HG02870 (cell line): ENCODE measurements at regions not wholly inside any gene's neighbourhood (a gene's known extent, or its start where the extent isn't known, plus 50 kb on each side); places are given as distances from the start of the nearest gene placed in this dataset.
"Not testable (repeated sequence)": the region's sequence is repeated elsewhere in the genome, so short reads cannot be mapped to it uniquely, and the experiment has no call there.

Experiments
- ATAC-seq: cut with Tn5 transposase; IDR thresholded peaks from one replicate; pipeline ENCODE4 v1.9.1; 2021; ENCODE audit warnings: mild to moderate bottlenecking, moderate library complexity; ENCODE audit not compliant: unreplicated experiment

DNA sequence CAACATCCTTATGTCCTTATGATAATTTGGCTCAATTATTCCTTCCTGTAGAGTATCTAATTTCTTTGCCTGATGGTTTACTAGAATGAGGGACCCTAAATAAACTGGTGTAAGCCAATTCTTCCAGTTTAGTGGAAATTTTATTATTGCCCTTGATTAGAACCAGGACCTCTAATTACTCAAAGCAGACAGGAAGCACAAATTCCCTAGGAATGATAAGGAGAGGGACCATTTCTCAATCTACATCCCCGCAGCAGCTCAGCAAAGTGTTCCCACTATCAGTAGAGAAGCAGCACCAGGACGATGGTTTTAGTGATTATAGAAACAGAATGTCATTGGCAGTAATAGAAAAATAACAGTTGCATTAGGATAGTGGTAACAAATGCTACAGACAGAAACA, 97.1 kb downstream of the PLPPR4 start:
- ATAC-seq = no peak

GRCh38 chr1:99363531-99363930, 99.2 kb downstream of the PLPPR4 start:
- ATAC-seq = no peak

GRCh38 chr1:99365141-99365540, 100.8 kb downstream of the PLPPR4 start:
- ATAC-seq = no peak

- ATAC-seq = no peak
Measured at GRCh38 chr1:99365545-99365944, 101.3 kb downstream of the PLPPR4 start.

DNA sequence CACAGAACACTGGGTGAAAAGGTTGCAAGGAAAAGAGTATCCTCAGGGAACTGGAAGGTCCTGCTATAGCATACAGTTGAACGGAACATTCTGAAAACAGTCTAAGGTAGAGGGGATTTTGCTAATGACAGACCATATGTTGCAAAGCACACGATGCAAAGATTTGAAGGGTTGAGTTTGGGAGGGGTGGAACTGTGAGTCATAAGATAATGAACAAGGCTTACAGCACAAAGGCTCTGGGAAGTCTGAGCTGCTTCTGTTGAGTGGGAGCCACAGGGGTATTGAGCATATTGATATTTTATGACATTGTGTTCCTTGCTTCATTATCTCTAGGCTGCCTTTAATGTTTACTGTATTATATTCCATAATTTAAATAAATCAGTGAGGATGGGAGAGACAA, 104.9 kb downstream of the PLPPR4 start:
- no peak for ATAC-seq

GRCh38 chr1:99370476-99370875, 106.2 kb downstream of the PLPPR4 start:
- ATAC-seq = no peak

- no peak for ATAC-seq
Measured at GRCh38 chr1:99371413-99371812, 107.1 kb downstream of the PLPPR4 start.

GRCh38 chr1:99374109-99374508, 109.8 kb downstream of the PLPPR4 start:
- no peak for ATAC-seq

GRCh38 chr1:99374693-99375092, 110.4 kb downstream of the PLPPR4 start:
- ATAC-seq = not testable (repeated sequence)

DNA sequence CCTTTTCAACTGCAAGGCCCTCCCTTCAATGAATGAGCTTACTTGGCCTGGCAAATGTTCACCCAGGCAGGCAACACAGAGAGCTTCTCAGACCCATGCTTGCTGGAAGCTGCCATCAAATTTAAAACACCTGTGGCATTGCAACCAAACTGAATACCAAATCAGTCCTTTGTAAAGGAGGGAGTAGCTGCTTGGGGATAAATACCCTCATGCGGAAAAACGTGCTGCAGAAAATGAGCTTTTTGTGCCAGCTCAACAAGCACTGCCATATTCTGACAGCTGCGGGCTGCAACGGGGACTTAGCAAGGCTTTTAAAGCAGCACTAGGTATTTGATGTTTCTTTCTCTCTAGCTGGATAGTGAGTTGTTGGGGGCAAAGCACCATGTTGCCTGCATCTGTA, 119.7 kb downstream of the PLPPR4 start:
- ATAC-seq = no peak

DNA sequence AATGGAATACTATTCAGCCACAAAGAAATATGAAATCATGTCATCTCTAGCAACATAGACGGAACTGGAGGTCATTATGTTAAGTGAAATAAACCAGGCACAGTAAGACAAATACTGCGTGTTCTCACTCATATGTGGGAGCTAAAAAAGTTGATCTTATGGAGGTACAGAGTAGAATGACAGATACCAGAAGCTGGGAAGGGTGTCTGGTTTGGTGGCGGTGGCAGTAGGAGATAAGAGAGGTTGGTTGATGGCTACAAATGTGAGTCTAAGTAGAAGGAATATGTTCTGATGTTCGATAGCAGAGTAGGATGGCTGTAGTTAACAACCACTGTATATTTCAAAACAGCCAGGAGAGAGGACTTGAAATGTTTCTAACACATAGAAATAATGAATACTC, 121.6 kb downstream of the PLPPR4 start:
- ATAC-seq = no peak

GRCh38 chr1:99396389-99396788, 132.1 kb downstream of the PLPPR4 start:
- no peak for ATAC-seq

- no peak for ATAC-seq
Measured at GRCh38 chr1:99397029-99397428, 132.7 kb downstream of the PLPPR4 start.

GRCh38 chr1:99397863-99398262, 133.6 kb downstream of the PLPPR4 start:
- ATAC-seq = no peak

DNA sequence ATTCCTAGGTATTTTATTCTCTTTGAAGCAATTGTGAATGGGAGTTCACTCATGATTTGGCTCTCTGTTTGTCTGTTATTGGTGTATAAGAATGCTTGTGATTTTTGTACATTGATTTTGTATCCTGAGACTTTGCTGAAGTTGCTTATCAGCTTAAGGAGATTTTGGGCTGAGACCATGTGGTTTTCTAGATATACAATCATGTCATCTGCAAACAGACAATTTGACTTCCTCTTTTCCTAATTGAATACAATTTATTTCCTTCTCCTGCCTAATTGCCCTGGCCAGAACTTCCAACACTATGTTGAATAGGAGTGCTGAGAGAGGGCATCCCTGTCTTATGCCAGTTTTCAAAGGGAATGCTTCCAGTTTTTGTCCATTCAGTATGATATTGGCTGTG, 137.3 kb downstream of the PLPPR4 start:
- not testable (repeated sequence) for ATAC-seq

DNA sequence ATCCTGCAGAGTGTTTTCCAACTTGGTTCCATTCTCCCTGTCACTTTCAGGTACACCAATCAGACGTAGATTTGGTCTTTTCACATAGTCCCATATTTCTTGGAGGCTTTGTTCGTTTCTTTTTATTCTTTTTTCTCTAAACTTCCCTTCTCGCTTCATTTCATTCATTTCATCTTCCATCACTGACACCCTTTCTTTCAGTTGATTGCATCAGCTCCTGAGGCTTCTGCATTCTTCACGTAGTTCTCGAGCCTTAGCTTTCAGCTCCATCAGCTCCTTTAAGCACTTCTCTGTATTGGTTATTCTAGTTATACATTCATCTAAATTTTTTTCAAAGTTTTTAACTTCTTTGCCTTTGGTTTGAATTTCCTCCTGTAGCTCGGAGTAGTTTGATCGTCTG, 140.1 kb downstream of the PLPPR4 start:
- not testable (repeated sequence) for ATAC-seq

GRCh38 chr1:99405325-99405724, 141.0 kb downstream of the PLPPR4 start:
- not testable (repeated sequence) for ATAC-seq

DNA sequence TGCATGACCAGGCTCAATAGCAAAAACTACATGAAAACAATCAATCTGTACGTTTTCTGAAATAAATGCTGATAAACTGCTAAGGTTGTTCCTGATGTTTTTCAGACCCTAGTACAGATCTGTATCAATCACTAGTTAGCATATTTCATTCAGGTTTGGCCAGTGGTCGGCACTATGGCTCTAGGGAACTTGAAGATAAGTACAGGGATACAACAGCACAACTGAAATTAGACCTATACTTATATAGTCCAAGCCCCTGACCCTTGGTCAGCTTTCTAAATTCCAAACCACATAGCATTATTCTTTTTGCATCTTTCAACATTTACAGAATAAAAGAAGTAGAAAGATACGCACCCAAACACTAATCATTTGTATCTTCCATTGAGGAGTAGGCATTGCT, 142.7 kb downstream of the PLPPR4 start:
- ATAC-seq = no peak

DNA sequence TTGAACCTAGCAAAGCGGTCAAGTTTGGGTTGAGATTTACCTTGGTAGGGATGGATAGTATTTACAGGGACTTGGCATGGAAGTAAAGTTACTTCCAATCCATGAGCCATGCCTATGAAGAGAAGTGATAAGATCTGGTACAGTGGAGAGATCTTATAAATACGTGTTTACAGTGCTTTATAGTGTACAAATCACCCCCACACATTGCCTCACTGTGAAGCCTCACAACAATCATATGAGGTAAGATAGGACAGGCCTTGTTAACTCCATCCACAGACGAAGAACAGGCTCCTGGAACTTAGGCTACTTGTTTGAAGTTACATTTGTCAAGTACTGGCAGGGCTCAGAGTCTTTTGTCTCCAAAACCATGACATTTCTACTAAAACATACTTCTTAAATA, 159.8 kb downstream of the PLPPR4 start:
- no peak for ATAC-seq

GRCh38 chr1:99429754-99430153, 165.5 kb downstream of the PLPPR4 start:
- ATAC-seq = no peak

GRCh38 chr1:99438656-99439230, 174.5 kb downstream of the PLPPR4 start:
- no peak for ATAC-seq

GRCh38 chr1:99439433-99440075, 175.3 kb downstream of the PLPPR4 start:
- ATAC-seq = no peak
